ENCODE measurements at regions not wholly inside any gene's neighbourhood (a gene's known extent, or its start where the extent isn't known, plus 50 kb on each side); places are given as distances from the start of the nearest gene placed in this dataset.

GRCh38 chr14:51512316-51512715 lies 139.4 kb upstream of the FRMD6 start:
- H2BK5ac ChIP-seq (ENCODE audit: low read depth, low read length): no peak overlapping the region
- no peaks in the 10 kb centered on the region for H3K79me1 ChIP-seq (ENCODE audit: low read depth, low read length)
- H3K4ac ChIP-seq (replicated peaks; ENCODE audit: insufficient read length, low read depth, low read length): no peak overlapping the region
- H2BK12ac ChIP-seq (ENCODE audit: low read depth, low read length): no peak overlapping the region
- no peak overlapping the region for H2BK120ac ChIP-seq (replicated peaks; ENCODE audit: low read depth, low read length)
- H4K5ac ChIP-seq (ENCODE audit: insufficient read length, low read depth, low read length): no peak overlapping the region
- no peak overlapping the region for H2AFZ ChIP-seq (ENCODE audit: low read length)
- no peak overlapping the region for H3K14ac ChIP-seq (ENCODE audit: insufficient read length)
- H3K18ac ChIP-seq (ENCODE audit: extremely low read depth, low read length): no peak overlapping the region
- no peak overlapping the region for H2BK20ac ChIP-seq (ENCODE audit: low read length)
- FAIRE-seq (no peak), DNase-seq (ENCODE audit: low read depth in 1 of 2, low spot score in 2 of 2) (no peak)
- no peak overlapping the region for H3K27ac ChIP-seq (ENCODE audit: low read depth, low read length)
- H3K9me3 ChIP-seq (ENCODE audit: insufficient read depth in 2 of 2, low read depth in 1 of 2, low read length in 1 of 2): no peaks in the 10 kb centered on the region
- WGBS, 2 experiments (ENCODE audit: extremely low coverage in 1 of 2, insufficient coverage in 1 of 2, insufficient read length in 1 of 2, insufficient replicate concordance in 2 of 2, low coverage in 1 of 2, low lambda C conversion rate in 2 of 2, missing lambda C conversion rate in 1 of 2): 100% methylated on average over 1 of the region's 2 CpGs; no CpG with 5 or more reads in 1 of the 2 experiments
- H4K8ac ChIP-seq (ENCODE audit: extremely low read depth, insufficient read depth, low read length): no peak overlapping the region
- H3K79me2 ChIP-seq (ENCODE audit: control insufficient read depth in 1 of 2, insufficient read depth in 2 of 2, low read length in 2 of 2): no peaks in the 10 kb centered on the region
- ChIA-PET CTCF (ENCODE audit: partially characterized antibody) (no interaction called here), POLR2A (ENCODE audit: partially characterized antibody) (no interaction called here)
- no peak overlapping the region for H3K56ac ChIP-seq (replicated peaks; ENCODE audit: insufficient read length, low read depth, low read length)
- no peaks in the 10 kb centered on the region for H4K20me1 ChIP-seq (replicated peaks in 1 of 2; ENCODE audit: control insufficient read depth in 1 of 2, insufficient read depth in 2 of 2, low read length in 2 of 2)
- H4K91ac ChIP-seq (replicated peaks; ENCODE audit: insufficient read length, low read length): no peak overlapping the region
- no peaks in the 10 kb centered on the region for H3K27me3 ChIP-seq (replicated peaks in 1 of 4; ENCODE audit: control insufficient read depth in 3 of 4, extremely low read depth in 1 of 4, insufficient read depth in 3 of 4, low read length in 3 of 4)
- no peak overlapping the region for H2BK15ac ChIP-seq (ENCODE audit: low read length)
- H3K23me2 ChIP-seq (ENCODE audit: low read depth, low read length): no peaks in the 10 kb centered on the region
- no peaks in the 10 kb centered on the region for H3K36me3 ChIP-seq (ENCODE audit: control insufficient read depth in 2 of 4, insufficient read depth in 4 of 4, low read length in 3 of 4)
- H3K9ac ChIP-seq (replicated peaks in 1 of 4; ENCODE audit: extremely low read depth in 1 of 4, low read depth in 3 of 4, low read length in 3 of 4): no peak overlapping the region
- no peak overlapping the region for H2AK5ac ChIP-seq (ENCODE audit: low read depth, low read length)
- no peak overlapping the region for H3K23ac ChIP-seq (ENCODE audit: insufficient read length)
- no peaks in the 10 kb centered on the region; a peak in 2 of 7 replicates for H3K4me1 ChIP-seq (replicated peaks in 1 of 4; ENCODE audit: control insufficient read depth in 3 of 4, insufficient read depth in 4 of 4, low read length in 3 of 4)
- H3K4me2 ChIP-seq (ENCODE audit: insufficient read depth in 1 of 2, low read depth in 2 of 2, low read length in 2 of 2): no peak overlapping the region
- H3K4me3 ChIP-seq (ENCODE audit: extremely low read depth in 1 of 4, insufficient read depth in 2 of 4, low read depth in 3 of 4, low read length in 4 of 4): no peak overlapping the region
- TF ChIP-seq CEBPB (IDR thresholded peaks at IDR 0.05; ENCODE audit: low read depth, low read length) (no peak), RFX5 (IDR thresholded peaks at IDR 0.05; ENCODE audit: borderline replicate concordance, low read depth, low read length) (no peak), KDM1A (IDR thresholded peaks at IDR 0.05; ENCODE audit: borderline replicate concordance, low read length) (no peak), SIN3A (conservative IDR thresholded peaks at IDR 0.05 in 1 of 2, IDR thresholded peaks at IDR 0.05 in 1 of 2; ENCODE audit: low read depth in 1 of 2, low read length in 2 of 2) (no peak), SAP30 (IDR thresholded peaks at IDR 0.05; ENCODE audit: insufficient read depth, insufficient replicate concordance, low read length) (no peak), ASH2L (IDR thresholded peaks at IDR 0.05; ENCODE audit: low read length) (no peak), MAX (IDR thresholded peaks at IDR 0.05) (no peak), KDM5A (IDR thresholded peaks at IDR 0.05; ENCODE audit: low read length) (no peak), SP4 (IDR thresholded peaks at IDR 0.05; ENCODE audit: low read length) (no peak), BACH1 (IDR thresholded peaks at IDR 0.05; ENCODE audit: low read length) (no peak), SUZ12 (IDR thresholded peaks at IDR 0.05; ENCODE audit: low read length) (no peak), USF2 (IDR thresholded peaks at IDR 0.05; ENCODE audit: low read length) (no peak), YY1 (IDR thresholded peaks at IDR 0.05; ENCODE audit: low read depth, low read length) (no peak), JUN (IDR thresholded peaks at IDR 0.05; ENCODE audit: low read depth, low read length) (no peak), BCL11A (IDR thresholded peaks at IDR 0.05; ENCODE audit: low read depth in 2 of 2, low read length in 2 of 2) (no peak)

All from H1 (cell line).